Fibroblast of lung (primary cell): ENCODE measurements at regions not wholly inside any gene's neighbourhood (a gene's known extent, or its start where the extent isn't known, plus 50 kb on each side); places are given as distances from the start of the nearest gene placed in this dataset.
A peak's percentile ranks its signal among the peaks of the same experiment; 100 is the strongest.

Source experiments
- DNase-seq, 2 donors: peaks; one replicate each; pipeline versions ENCODE4 v3.0.0 to v3.0.0-alpha.2; 2010; ENCODE audit warnings: low read depth in 2 of 2
- H2AFZ ChIP-seq: 2 replicates; pipeline ENCODE4 v1.5.1; 2012; ENCODE audit warnings: low read length, control low read depth, inconsistent platforms
- H3K27ac ChIP-seq: 2 replicates; pipeline ENCODE4 v1.5.1; 2011; ENCODE audit warnings: low read length, control low read depth; ENCODE audit not compliant: insufficient read depth
- H3K27me3 ChIP-seq: 2 replicates; pipeline ENCODE4 v1.5.1; 2011; ENCODE audit warnings: mild to moderate bottlenecking, low read length; ENCODE audit not compliant: control insufficient read depth, insufficient read depth
- H3K36me3 ChIP-seq: 2 replicates; pipeline ENCODE4 v1.5.1; 2011; ENCODE audit warnings: low read length; ENCODE audit not compliant: control insufficient read depth, insufficient read depth
- H3K4me1 ChIP-seq: 2 replicates; pipeline ENCODE4 v1.5.1; 2011; ENCODE audit warnings: low read length; ENCODE audit not compliant: control insufficient read depth, insufficient read depth; ENCODE audit errors: extremely low read depth
- H3K4me2 ChIP-seq: 2 replicates; pipeline ENCODE4 v1.5.1; 2011; ENCODE audit warnings: low read length, control low read depth; ENCODE audit not compliant: insufficient read depth; ENCODE audit errors: extremely low read depth
- H3K4me3 ChIP-seq, 4 experiments: fragments of 200-600 bp in 1 of 4; sonication (generic) in 1 of 4; replicated peaks in 1 of 4; 2 replicates each; pipeline ENCODE4 v1.5.1; 2011 to 2016; ENCODE audit warnings: low read length in 4 of 4, low read depth in 3 of 4, mild to moderate bottlenecking in 3 of 4, control low read depth in 2 of 4, inconsistent platforms in 1 of 4, mixed read lengths in 1 of 4; ENCODE audit not compliant: insufficient read depth in 1 of 4; ENCODE audit errors: control extremely low read depth in 1 of 4
- H3K79me2 ChIP-seq: 2 replicates; pipeline ENCODE4 v1.5.1; 2012; ENCODE audit warnings: mild to moderate bottlenecking, low read length, inconsistent platforms; ENCODE audit not compliant: control insufficient read depth, insufficient read depth
- H3K9ac ChIP-seq: 2 replicates; pipeline ENCODE4 v1.5.1; 2011; ENCODE audit warnings: mild to moderate bottlenecking, low read length, control low read depth; ENCODE audit not compliant: insufficient read depth
- H3K9me3 ChIP-seq: 2 replicates; pipeline ENCODE4 v1.5.1; 2012; ENCODE audit warnings: low read depth, low read length; ENCODE audit not compliant: control insufficient read depth, insufficient read depth
- H4K20me1 ChIP-seq: 2 replicates; pipeline ENCODE4 v1.5.1; 2011; ENCODE audit warnings: low read length; ENCODE audit not compliant: control insufficient read depth, insufficient read depth; ENCODE audit errors: extremely low read depth
- CTCF ChIP-seq, 2 donors: IDR thresholded peaks in 1 of 2; conservative IDR thresholded peaks in 1 of 2; 1 replicate in 1 of 2; 2 replicates in 1 of 2; pipeline ENCODE4 v1.5.1; 2011 to 2012; ENCODE audit warnings: low read length in 2 of 2, control low read depth in 1 of 2, inconsistent platforms in 1 of 2, low read depth in 1 of 2, mild to moderate bottlenecking in 1 of 2
- EZH2 ChIP-seq: IDR thresholded peaks from 2 replicates; pipeline ENCODE4 v1.5.1; 2012; ENCODE audit warnings: low read length, control low read depth, mild to moderate bottlenecking; ENCODE audit errors: missing control alignments

DNA sequence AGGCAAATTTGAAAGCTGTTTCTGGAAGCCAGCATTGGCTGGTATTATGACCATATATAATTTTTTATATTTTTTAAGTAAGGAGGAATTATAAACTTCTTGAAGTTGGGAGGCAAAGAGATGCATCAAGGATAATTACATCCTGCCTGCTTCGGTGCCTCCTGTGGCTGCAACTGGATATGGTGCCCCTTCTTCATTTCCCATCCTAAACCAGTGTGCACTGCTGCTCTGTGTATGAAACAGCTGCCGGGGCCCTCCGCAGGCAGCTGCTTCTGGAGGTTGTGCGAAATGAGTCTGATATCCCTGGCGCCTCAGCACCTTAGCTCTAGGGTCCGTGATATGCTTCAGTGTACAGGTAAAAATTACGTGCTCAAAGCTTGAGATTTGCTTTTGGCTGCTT lies 304.2 kb downstream of the ENC1 start:
- Histone ChIP-seq H3K4me1 (no peaks in the 10 kb centered on the region), H3K4me2 (no peak overlapping the region), H3K27me3 (no peaks in the 10 kb centered on the region), H3K9ac (no peak overlapping the region), H3K4me3 (no peak overlapping the region), H2AFZ (no peak overlapping the region), H3K36me3 (no peaks in the 10 kb centered on the region), H3K27ac (no peak overlapping the region), H3K79me2 (no peaks in the 10 kb centered on the region), H4K20me1 (no peaks in the 10 kb centered on the region), H3K9me3 (no peaks in the 10 kb centered on the region)
- no peak for DNase-seq
- TF ChIP-seq EZH2 (no peak), CTCF (conservative IDR thresholded peaks at IDR 0.05 in 1 of 2, IDR thresholded peaks at IDR 0.05 in 1 of 2; ENCODE audit: low read depth in 1 of 2, low read length in 2 of 2) (peak; percentile 18 to 25)

DNA sequence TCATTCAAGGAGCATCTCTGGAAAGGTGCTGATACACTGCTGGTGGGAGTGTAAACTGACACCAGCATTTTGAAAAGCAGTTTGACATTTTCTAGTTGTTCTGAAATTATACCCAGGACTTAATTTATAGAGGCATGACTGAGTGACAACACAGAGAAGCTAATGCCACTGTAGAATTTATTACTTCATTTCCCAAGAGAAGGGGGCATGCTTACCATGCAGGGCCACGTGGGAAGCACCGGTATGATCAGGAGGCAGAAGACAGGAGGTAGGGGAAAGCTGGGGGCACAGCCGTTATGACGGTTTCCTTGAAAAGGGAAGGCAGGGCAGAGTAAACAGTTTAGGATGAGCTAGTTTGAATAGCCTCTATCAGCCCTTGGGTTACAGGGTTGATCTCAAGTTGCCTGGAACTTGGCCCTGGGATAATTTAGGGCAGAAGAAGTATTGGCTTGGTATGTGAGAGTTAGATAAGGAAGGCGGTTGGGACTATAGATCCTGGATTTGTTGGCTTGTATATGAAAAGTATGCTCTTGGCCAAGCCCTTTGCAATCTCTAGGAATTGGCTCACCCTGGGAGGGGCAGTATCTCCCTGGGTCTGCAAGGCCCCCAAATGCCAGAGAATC lies 305.7 kb downstream of the ENC1 start:
- Histone ChIP-seq H3K9ac (no peak overlapping the region), H3K27ac (no peak overlapping the region)

GRCh38 chr5:74334062-74334761 lies 306.3 kb downstream of the ENC1 start:
- no peak for DNase-seq
- no peaks in the 10 kb centered on the region for H3K36me3 ChIP-seq
- TF ChIP-seq CTCF (conservative IDR thresholded peaks at IDR 0.05 in 1 of 2, IDR thresholded peaks at IDR 0.05 in 1 of 2; ENCODE audit: low read depth in 1 of 2, low read length in 2 of 2), result no peak
- no peak for TF ChIP-seq EZH2
- H3K4me3 ChIP-seq, result no peak overlapping the region
- H3K4me1 ChIP-seq, result no peaks in the 10 kb centered on the region
- H2AFZ ChIP-seq, result no peak overlapping the region
- no peaks in the 10 kb centered on the region for H4K20me1 ChIP-seq
- H3K27ac ChIP-seq, result no peak overlapping the region
- H3K27me3 ChIP-seq, result no peaks in the 10 kb centered on the region
- no peaks in the 10 kb centered on the region for H3K79me2 ChIP-seq
- no peak overlapping the region for H3K4me2 ChIP-seq
- H3K9me3 ChIP-seq, result no peaks in the 10 kb centered on the region
- H3K9ac ChIP-seq, result no peak overlapping the region

More for the DNA sequence above, 305.7 kb downstream of the ENC1 start:
- no peak overlapping the region for H3K4me2 ChIP-seq
- H4K20me1 ChIP-seq, result no peaks in the 10 kb centered on the region
- H2AFZ ChIP-seq, result no peak overlapping the region
- H3K4me3 ChIP-seq, result no peak overlapping the region
- H3K9me3 ChIP-seq, result no peaks in the 10 kb centered on the region
- H3K36me3 ChIP-seq, result no peaks in the 10 kb centered on the region
- no peaks in the 10 kb centered on the region for H3K79me2 ChIP-seq
- no peaks in the 10 kb centered on the region for H3K4me1 ChIP-seq
- no peaks in the 10 kb centered on the region for H3K27me3 ChIP-seq
- DNase-seq, result no peak
- no peak for TF ChIP-seq EZH2
